Cardiac septum (tissue), 1 donor: ENCODE measurements at regions not wholly inside any gene's neighbourhood (a gene's known extent, or its start where the extent isn't known, plus 50 kb on each side); places are given as distances from the start of the nearest gene placed in this dataset.
"Not testable (repeated sequence)": the region's sequence is repeated elsewhere in the genome, so short reads cannot be mapped to it uniquely, and the experiment has no call there.

Experiments
- DNase-seq: peaks from one replicate; pipeline ENCODE4 v3.0.0-alpha.2; 2020; ENCODE audit warnings: low spot score
- intact Hi-C: fragments of 100-400 bp; cut with DNase I; formaldehyde crosslinking; loops from one replicate; pipeline ENCODE4 v1.14.0; 2022
- donor health status: DM: no; HTN: no; CAD: no.

- intact Hi-C loops: no loop called here
- DNase-seq: no peak
Observed at GRCh38 chr3:177334803-177335202, 137.5 kb upstream of the TBL1XR1 start.

- no peak for DNase-seq
- intact Hi-C loops: no loop called here
Observed at GRCh38 chr3:177335728-177336127, 138.4 kb upstream of the TBL1XR1 start.

- no peak for DNase-seq
- intact Hi-C loops: no loop called here
Observed at GRCh38 chr3:177336873-177337450, 139.7 kb upstream of the TBL1XR1 start.

- no peak for DNase-seq
- intact Hi-C loops: no loop called here
Observed at GRCh38 chr3:177337541-177338331, 140.5 kb upstream of the TBL1XR1 start.

GRCh38 chr3:177338697-177339219 lies 141.5 kb upstream of the TBL1XR1 start:
- no peak for DNase-seq
- intact Hi-C loops: no loop called here

- intact Hi-C loops, DNase-seq: not testable (repeated sequence)
Observed at GRCh38 chr3:177339220-177339703, 142.0 kb upstream of the TBL1XR1 start.

- intact Hi-C loops: no loop called here
- DNase-seq: no peak
Observed at GRCh38 chr3:177340243-177340830, 143.1 kb upstream of the TBL1XR1 start.

GRCh38 chr3:177341736-177342419 lies 144.6 kb upstream of the TBL1XR1 start:
- intact Hi-C loops: no loop called here
- no peak for DNase-seq

GRCh38 chr3:177343122-177343625 lies 145.9 kb upstream of the TBL1XR1 start:
- intact Hi-C loops: no loop called here
- DNase-seq: no peak

GRCh38 chr3:177345049-177345972 lies 148.0 kb upstream of the TBL1XR1 start:
- DNase-seq: peak; percentile 90
- intact Hi-C loops: loop anchor here (1.0 to 2.0 kb wide), 3 partner anchors 13 to 148 kb away; partner anchors contain the start of gene TBL1XR1

- intact Hi-C loops: loop anchor here (1.0 to 2.0 kb wide), 3 partner anchors 12 to 149 kb away; partner anchors contain the start of gene TBL1XR1
- no peak for DNase-seq
Observed at GRCh38 chr3:177345973-177346503, 148.8 kb upstream of the TBL1XR1 start.

GRCh38 chr3:177346878-177347277 lies 149.6 kb upstream of the TBL1XR1 start:
- DNase-seq: no peak
- intact Hi-C loops: no loop called here

GRCh38 chr3:177347611-177348010 lies 150.3 kb upstream of the TBL1XR1 start:
- DNase-seq: no peak
- intact Hi-C loops: no loop called here

GRCh38 chr3:177348974-177349373 lies 151.7 kb upstream of the TBL1XR1 start:
- intact Hi-C loops: no loop called here
- no peak for DNase-seq

- intact Hi-C loops: no loop called here
- DNase-seq: no peak
Observed at GRCh38 chr3:177349384-177349783, 152.1 kb upstream of the TBL1XR1 start.

- DNase-seq: no peak
- intact Hi-C loops: no loop called here
Observed at GRCh38 chr3:177350121-177350520, 152.8 kb upstream of the TBL1XR1 start.

GRCh38 chr3:177351206-177351605 lies 153.9 kb upstream of the TBL1XR1 start:
- intact Hi-C loops: no loop called here
- DNase-seq: no peak

- intact Hi-C loops: no loop called here
- no peak for DNase-seq
Observed at GRCh38 chr3:177351757-177352158, 154.5 kb upstream of the TBL1XR1 start.
